Progenitor cell of endocrine pancreas (in vitro differentiated cells): ENCODE measurements at regions not wholly inside any gene's neighbourhood (a gene's known extent, or its start where the extent isn't known, plus 50 kb on each side); places are given as distances from the start of the nearest gene placed in this dataset.

Experiments
- DNase-seq: peaks from one replicate; pipeline ENCODE4 v3.0.0; 2021; ENCODE audit warnings: low spot score; ENCODE audit not compliant: unreplicated experiment
- H3K27ac Mint-ChIP-seq: 2 replicates; pipeline ENCODE4 v1.8.0; 2021; ENCODE audit warnings: mild to moderate bottlenecking, moderate library complexity, mixed read lengths
- H3K27me3 Mint-ChIP-seq: 2 replicates; pipeline ENCODE4 v1.8.0; 2021; ENCODE audit warnings: mixed read lengths
- H3K36me3 Mint-ChIP-seq: 2 replicates; pipeline ENCODE4 v1.8.0; 2022; ENCODE audit warnings: mixed read lengths; ENCODE audit not compliant: insufficient read depth
- H3K4me1 Mint-ChIP-seq: 2 replicates; pipeline ENCODE4 v1.8.0; 2021; ENCODE audit warnings: low read depth, mixed read lengths
- H3K4me3 Mint-ChIP-seq: 2 replicates; pipeline ENCODE4 v1.8.0; 2021; ENCODE audit warnings: low read depth, mild to moderate bottlenecking, moderate library complexity, mixed read lengths
- H3K9me3 Mint-ChIP-seq: 2 replicates; pipeline ENCODE4 v1.8.0; 2021; ENCODE audit warnings: low read depth, mixed read lengths
- CTCF ChIP-seq: fragments of 200-600 bp; sonication (generic); IDR thresholded peaks from one replicate; pipeline ENCODE4 v1.5.0; 2021; ENCODE audit warnings: antibody characterized with exemption, mild to moderate bottlenecking; ENCODE audit not compliant: unreplicated experiment

GRCh38 chr5:115736004-115736689 lies 80.3 kb downstream of the CDO1 start:
- Mint-ChIP-seq H3K4me1 (peaks cover 16% of the 10 kb centered on the region), H3K36me3 (peaks cover 3% of the 10 kb centered on the region), H3K9me3 (peaks cover 11% of the 10 kb centered on the region), H3K27me3 (peaks cover 3% of the 10 kb centered on the region), H3K4me3 (no peak overlapping the region), H3K27ac (no peak overlapping the region)
- no peak for TF ChIP-seq CTCF
- no peak for DNase-seq

GRCh38 chr5:115735108-115735998 lies 81.1 kb downstream of the CDO1 start:
- Mint-ChIP-seq H3K4me3 (no peak overlapping the region), H3K4me1 (peaks cover 16% of the 10 kb centered on the region), H3K27ac (no peak overlapping the region), H3K27me3 (peaks cover 3% of the 10 kb centered on the region), H3K9me3 (peaks cover 4% of the 10 kb centered on the region), H3K36me3 (peaks cover 1% of the 10 kb centered on the region)
- DNase-seq, result no peak
- TF ChIP-seq CTCF, result no peak

DNA sequence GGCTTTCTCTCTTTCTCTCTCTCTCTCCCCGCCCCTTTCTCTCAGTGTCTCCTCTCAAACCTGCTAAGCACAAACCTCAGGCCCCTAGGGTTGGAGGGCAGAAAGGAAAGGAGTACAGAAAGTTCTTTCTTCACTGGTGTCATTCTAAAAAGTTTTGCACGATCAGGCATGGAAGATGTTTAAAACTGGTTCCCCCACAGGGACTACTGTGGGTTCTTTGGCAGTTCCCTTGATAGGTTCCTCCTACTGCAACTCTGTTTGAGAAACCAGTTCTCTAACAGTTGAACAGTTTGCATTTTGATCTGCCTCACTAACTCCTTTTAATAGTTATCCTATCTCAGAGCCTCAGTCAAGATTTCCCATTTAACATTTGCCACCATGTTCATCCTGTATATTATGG lies 82.9 kb downstream of the CDO1 start:
- H3K9me3 Mint-ChIP-seq, result peaks cover 4% of the 10 kb centered on the region
- peaks cover 9% of the 10 kb centered on the region for H3K4me1 Mint-ChIP-seq
- no peak overlapping the region for H3K4me3 Mint-ChIP-seq
- peaks cover 3% of the 10 kb centered on the region for H3K27me3 Mint-ChIP-seq
- no peaks in the 10 kb centered on the region for H3K36me3 Mint-ChIP-seq
- no peak for TF ChIP-seq CTCF
- H3K27ac Mint-ChIP-seq, result no peak overlapping the region
- DNase-seq, result no peak

DNA sequence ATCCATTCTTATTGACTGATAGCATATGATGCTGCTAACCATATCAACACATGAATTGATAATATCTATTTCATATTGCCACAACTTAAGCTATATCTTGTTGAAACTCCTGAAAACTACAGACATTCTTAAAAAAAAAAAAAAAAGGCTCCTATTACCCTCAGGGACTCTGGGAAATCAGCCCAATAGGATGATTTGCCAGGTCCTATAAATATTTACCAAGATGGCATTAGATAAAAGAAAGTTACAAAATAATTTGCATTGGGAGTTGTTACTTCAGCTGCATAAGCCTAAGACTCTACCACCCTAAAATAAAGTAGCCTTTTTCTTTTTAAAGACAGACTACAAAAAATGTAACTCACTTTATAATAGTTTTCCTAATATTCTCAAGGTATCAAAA lies 84.4 kb downstream of the CDO1 start:
- Mint-ChIP-seq H3K9me3 (peaks cover 4% of the 10 kb centered on the region), H3K4me3 (no peak overlapping the region), H3K4me1 (peaks cover 1% of the 10 kb centered on the region), H3K27me3 (no peaks in the 10 kb centered on the region), H3K27ac (no peak overlapping the region), H3K36me3 (no peaks in the 10 kb centered on the region)
- no peak for TF ChIP-seq CTCF
- no peak for DNase-seq

GRCh38 chr5:115725522-115725921 lies 90.9 kb downstream of the CDO1 start:
- no peak overlapping the region for H3K4me3 Mint-ChIP-seq

More at GRCh38 chr5:115725522-115725921, 90.9 kb downstream of the CDO1 start:
- Mint-ChIP-seq H3K27ac (no peak overlapping the region), H3K4me1 (peaks cover 4% of the 10 kb centered on the region), H3K9me3 (peaks cover 9% of the 10 kb centered on the region), H3K27me3 (no peaks in the 10 kb centered on the region), H3K36me3 (no peaks in the 10 kb centered on the region)
- DNase-seq, result no peak
- TF ChIP-seq CTCF, result no peak
